Caco-2 (cell line): ENCODE measurements at regions not wholly inside any gene's neighbourhood (a gene's known extent, or its start where the extent isn't known, plus 50 kb on each side); places are given as distances from the start of the nearest gene placed in this dataset.

Source experiments
- BruUV-seq: library from RNA; stranded (reverse); fragments of 400-500 nt; replicated peaks from 2 replicates; lab custom pipeline; 2021; lab: Mats Ljungman, UMichigan
- CTCF ChIA-PET: fragments of 300-600 bp; sonication (Branson Sonifier 250); formaldehyde crosslinking; loops from one replicate; lab custom pipeline; 2022; ENCODE audit warnings: antibody characterized with exemption; lab: Charles Lee
- POLR2A ChIA-PET: fragments of 300-600 bp; sonication (Branson Sonifier 250); formaldehyde crosslinking; loops from one replicate; lab custom pipeline; 2022; ENCODE audit warnings: antibody characterized with exemption; lab: Charles Lee
- DNase-seq, 2 experiments: peaks; one replicate each; pipeline versions ENCODE4 v3.0.0 to v3.0.0-alpha.2; 2020 to 2022
- H3K27me3 ChIP-seq: replicated peaks from 2 replicates; pipeline ENCODE4 v1.6.0; 2011; ENCODE audit warnings: low read length; ENCODE audit not compliant: control insufficient read depth, insufficient read depth
- H3K36me3 ChIP-seq: 2 replicates; pipeline ENCODE4 v1.5.1; 2011; ENCODE audit warnings: low read length; ENCODE audit not compliant: control insufficient read depth, insufficient read depth
- H3K4me1 ChIP-seq: fragments of 250-450 bp; sonication (Bioruptor Pico); 2 replicates; pipeline ENCODE4 v1.5.1; 2020; ENCODE audit warnings: mild to moderate bottlenecking
- H3K4me3 ChIP-seq: 2 replicates; pipeline ENCODE4 v1.5.1; 2011; ENCODE audit warnings: low read depth, mild to moderate bottlenecking, control low read depth, low read length
- H3K9me3 ChIP-seq: fragments of 250-450 bp; sonication (Bioruptor Pico); 2 replicates; pipeline ENCODE4 v1.5.1; 2020; ENCODE audit warnings: mild to moderate bottlenecking, moderate library complexity
- H3K27ac Mint-ChIP-seq: one replicate; pipeline ENCODE4 v1.8.0; 2022; ENCODE audit warnings: mixed read lengths; ENCODE audit not compliant: unreplicated experiment
- H3K27me3 Mint-ChIP-seq: one replicate; pipeline ENCODE4 v1.8.0; 2022; ENCODE audit warnings: mixed read lengths; ENCODE audit not compliant: insufficient read depth, unreplicated experiment
- H3K36me3 Mint-ChIP-seq: one replicate; pipeline ENCODE4 v1.8.0; 2022; ENCODE audit warnings: mild to moderate bottlenecking, mixed read lengths; ENCODE audit not compliant: insufficient read depth, unreplicated experiment
- H3K4me1 Mint-ChIP-seq: one replicate; pipeline ENCODE4 v1.8.0; 2022; ENCODE audit warnings: low read depth, mixed read lengths; ENCODE audit not compliant: unreplicated experiment
- H3K4me3 Mint-ChIP-seq: one replicate; pipeline ENCODE4 v1.8.0; 2022; ENCODE audit warnings: mild to moderate bottlenecking, moderate library complexity, mixed read lengths; ENCODE audit not compliant: unreplicated experiment
- H3K9me3 Mint-ChIP-seq: one replicate; pipeline ENCODE4 v1.8.0; 2022; ENCODE audit warnings: mixed read lengths; ENCODE audit not compliant: unreplicated experiment
- CTCF ChIP-seq, 2 experiments: fragments of 200-600 bp in 1 of 2; IDR thresholded peaks; 1 replicate in 1 of 2; 2 replicates in 1 of 2; pipeline versions ENCODE4 v1.5.1 to v1.8.0; 2011 to 2022; ENCODE audit warnings: antibody characterized with exemption in 1 of 2, control low read depth in 1 of 2, inconsistent platforms in 1 of 2, low read depth in 1 of 2, low read length in 1 of 2, mild to moderate bottlenecking in 1 of 2, moderate library complexity in 1 of 2; ENCODE audit not compliant: insufficient read depth in 1 of 2, severe bottlenecking in 1 of 2, unreplicated experiment in 1 of 2
- intact Hi-C: fragments of 100-400 bp; cut with micrococcal nuclease; formaldehyde crosslinking; loops from one replicate; pipeline ENCODE4 v1.10.0; 2022; ENCODE audit not compliant: unreplicated experiment

GRCh38 chr3:7999384-7999783, 502.2 kb upstream of the LMCD1 start:
- CTCF ChIA-PET = no interaction called here
- no peaks in the 10 kb centered on the region for H3K36me3 Mint-ChIP-seq
- BruUV-seq = no TSS peak
- Histone ChIP-seq H3K4me3 (no peak overlapping the region), H3K27me3 (no peaks in the 10 kb centered on the region), H3K4me1 (no peaks in the 10 kb centered on the region), H3K9me3 (no peaks in the 10 kb centered on the region), H3K36me3 (no peaks in the 10 kb centered on the region)
- H3K9me3 Mint-ChIP-seq = no peaks in the 10 kb centered on the region
- TF ChIP-seq CTCF (IDR thresholded peaks at IDR 0.05; ENCODE audit: insufficient read depth in 1 of 2, low read depth in 1 of 2, low read length in 1 of 2, severe bottlenecking in 1 of 2, unreplicated experiment in 1 of 2) = no peak
- DNase-seq = no peak
- no peak overlapping the region for H3K4me3 Mint-ChIP-seq
- H3K4me1 Mint-ChIP-seq = no peaks in the 10 kb centered on the region
- no peaks in the 10 kb centered on the region for H3K27me3 Mint-ChIP-seq
- intact Hi-C loops = no loop called here
- POLR2A ChIA-PET = no interaction called here
- no peak overlapping the region for H3K27ac Mint-ChIP-seq

GRCh38 chr3:8001307-8001706, 500.3 kb upstream of the LMCD1 start:
- Mint-ChIP-seq H3K4me3 (no peak overlapping the region), H3K36me3 (no peaks in the 10 kb centered on the region), H3K4me1 (no peaks in the 10 kb centered on the region), H3K9me3 (no peaks in the 10 kb centered on the region), H3K27ac (no peak overlapping the region), H3K27me3 (no peaks in the 10 kb centered on the region)
- no peaks in the 10 kb centered on the region for H3K36me3 ChIP-seq
- H3K4me1 ChIP-seq = no peaks in the 10 kb centered on the region
- no TSS peak for BruUV-seq
- intact Hi-C loops = no loop called here
- DNase-seq = no peak
- no peaks in the 10 kb centered on the region for H3K9me3 ChIP-seq
- POLR2A ChIA-PET = no interaction called here
- H3K27me3 ChIP-seq = no peaks in the 10 kb centered on the region
- CTCF ChIA-PET = no interaction called here
- no peak overlapping the region for H3K4me3 ChIP-seq
- no peak for TF ChIP-seq CTCF (IDR thresholded peaks at IDR 0.05; ENCODE audit: insufficient read depth in 1 of 2, low read depth in 1 of 2, low read length in 1 of 2, severe bottlenecking in 1 of 2, unreplicated experiment in 1 of 2)

- Histone ChIP-seq H3K9me3 (no peaks in the 10 kb centered on the region), H3K36me3 (no peaks in the 10 kb centered on the region), H3K4me3 (no peak overlapping the region), H3K4me1 (no peaks in the 10 kb centered on the region), H3K27me3 (no peaks in the 10 kb centered on the region)
- DNase-seq = no peak
- ChIA-PET CTCF (no interaction called here), POLR2A (no interaction called here)
- TF ChIP-seq CTCF (IDR thresholded peaks at IDR 0.05; ENCODE audit: insufficient read depth in 1 of 2, low read depth in 1 of 2, low read length in 1 of 2, severe bottlenecking in 1 of 2, unreplicated experiment in 1 of 2) = no peak
- H3K27me3 Mint-ChIP-seq = no peaks in the 10 kb centered on the region
- no TSS peak for BruUV-seq
- no peaks in the 10 kb centered on the region for H3K9me3 Mint-ChIP-seq
- no peaks in the 10 kb centered on the region for H3K4me1 Mint-ChIP-seq
- no peak overlapping the region for H3K27ac Mint-ChIP-seq
- no peaks in the 10 kb centered on the region for H3K36me3 Mint-ChIP-seq
- intact Hi-C loops = no loop called here
- H3K4me3 Mint-ChIP-seq = no peak overlapping the region
Measured at GRCh38 chr3:8001712-8002111, 499.9 kb upstream of the LMCD1 start.
